NCI-H446 treated with DMSO at 0.1 percent for 48 hours (cell line): ENCODE measurements at regions not wholly inside any gene's neighbourhood (a gene's known extent, or its start where the extent isn't known, plus 50 kb on each side); places are given as distances from the start of the nearest gene placed in this dataset.
"Not testable (repeated sequence)": the region's sequence is repeated elsewhere in the genome, so short reads cannot be mapped to it uniquely, and the experiment has no call there.

Source experiments
- DNase-seq: peaks from one replicate; lab custom pipeline; 2025; lab: John Stamatoyannopoulos, UW

- no peak for DNase-seq
These were observed 358.7 kb downstream of the RRAGC start for GRCh38 chr1:38500891-38501290.

GRCh38 chr1:38500352-38500751, 359.2 kb downstream of the RRAGC start:
- no peak for DNase-seq

GRCh38 chr1:38498686-38499085, 360.9 kb downstream of the RRAGC start:
- DNase-seq: no peak

- no peak for DNase-seq
These were observed 361.5 kb downstream of the RRAGC start for GRCh38 chr1:38497921-38498656.

- DNase-seq: not testable (repeated sequence)
These were observed 366.3 kb downstream of the RRAGC start for GRCh38 chr1:38493306-38493705.

- no peak for DNase-seq
These were observed 369.7 kb downstream of the RRAGC start for GRCh38 chr1:38489844-38490270.

- no peak for DNase-seq
These were observed 371.2 kb downstream of the RRAGC start for GRCh38 chr1:38488162-38488898.

GRCh38 chr1:38487396-38487795, 372.2 kb downstream of the RRAGC start:
- no peak for DNase-seq

- DNase-seq: no peak
These were observed 373.5 kb downstream of the RRAGC start for GRCh38 chr1:38486085-38486484.

- no peak for DNase-seq
These were observed 377.4 kb downstream of the RRAGC start for GRCh38 chr1:38481871-38482826.

GRCh38 chr1:38479662-38480061, 379.9 kb downstream of the RRAGC start:
- not testable (repeated sequence) for DNase-seq

GRCh38 chr1:38477811-38478210, 381.8 kb downstream of the RRAGC start:
- no peak for DNase-seq

GRCh38 chr1:38476850-38477178, 382.8 kb downstream of the RRAGC start:
- no peak for DNase-seq

GRCh38 chr1:38476111-38476849, 383.3 kb downstream of the RRAGC start:
- DNase-seq: no peak

- no peak for DNase-seq
These were observed 384.0 kb downstream of the RRAGC start for GRCh38 chr1:38475624-38476005.

GRCh38 chr1:38474738-38475623, 384.6 kb downstream of the RRAGC start:
- no peak for DNase-seq

GRCh38 chr1:38466487-38466886, 393.1 kb downstream of the RRAGC start:
- no peak for DNase-seq

GRCh38 chr1:38465460-38465859, 394.1 kb downstream of the RRAGC start:
- no peak for DNase-seq

GRCh38 chr1:38464071-38464661, 395.4 kb downstream of the RRAGC start:
- no peak for DNase-seq

- DNase-seq: no peak
These were observed 396.5 kb downstream of the RRAGC start for GRCh38 chr1:38463074-38463473.
